T-helper 22 cell (primary cell): ENCODE measurements at regions not wholly inside any gene's neighbourhood (a gene's known extent, or its start where the extent isn't known, plus 50 kb on each side); places are given as distances from the start of the nearest gene placed in this dataset.

Experiments used
- DNase-seq: peaks from one replicate; pipeline ENCODE4 v3.0.0-alpha.2; 2020; ENCODE audit warnings: low read depth

DNA sequence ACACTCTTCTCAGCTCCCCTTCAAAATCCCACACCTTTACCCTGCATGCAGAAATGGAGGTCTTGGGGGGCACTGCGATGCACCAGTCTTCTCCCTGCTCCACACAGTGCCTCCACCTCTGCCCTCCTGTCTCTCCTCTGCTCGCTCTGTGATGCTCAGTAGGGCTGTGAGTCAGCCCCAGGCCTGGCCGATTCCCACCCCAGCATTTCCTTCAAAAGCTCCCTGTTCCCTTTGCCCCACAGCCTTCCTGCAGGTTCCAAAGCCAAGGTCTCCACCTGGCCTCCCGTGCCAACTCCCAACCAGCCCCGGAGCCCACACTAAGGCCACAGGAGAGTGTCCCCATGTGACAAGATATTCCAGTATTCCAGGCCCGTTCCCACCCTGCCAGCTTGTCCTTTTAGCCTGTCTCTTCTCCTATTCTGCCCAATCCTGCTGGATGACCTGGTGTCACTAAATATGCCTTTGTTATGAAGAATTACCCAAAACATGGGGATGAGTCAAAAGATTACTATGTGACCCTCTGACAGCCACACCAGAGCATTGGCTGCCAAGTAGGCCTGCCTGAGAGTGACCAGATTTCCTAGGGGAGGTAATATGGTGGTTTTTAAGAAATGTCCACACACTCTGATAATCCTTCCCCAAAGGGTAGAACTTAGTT is 118.9 kb upstream of the NXT1 start:
- no peak for DNase-seq

DNA sequence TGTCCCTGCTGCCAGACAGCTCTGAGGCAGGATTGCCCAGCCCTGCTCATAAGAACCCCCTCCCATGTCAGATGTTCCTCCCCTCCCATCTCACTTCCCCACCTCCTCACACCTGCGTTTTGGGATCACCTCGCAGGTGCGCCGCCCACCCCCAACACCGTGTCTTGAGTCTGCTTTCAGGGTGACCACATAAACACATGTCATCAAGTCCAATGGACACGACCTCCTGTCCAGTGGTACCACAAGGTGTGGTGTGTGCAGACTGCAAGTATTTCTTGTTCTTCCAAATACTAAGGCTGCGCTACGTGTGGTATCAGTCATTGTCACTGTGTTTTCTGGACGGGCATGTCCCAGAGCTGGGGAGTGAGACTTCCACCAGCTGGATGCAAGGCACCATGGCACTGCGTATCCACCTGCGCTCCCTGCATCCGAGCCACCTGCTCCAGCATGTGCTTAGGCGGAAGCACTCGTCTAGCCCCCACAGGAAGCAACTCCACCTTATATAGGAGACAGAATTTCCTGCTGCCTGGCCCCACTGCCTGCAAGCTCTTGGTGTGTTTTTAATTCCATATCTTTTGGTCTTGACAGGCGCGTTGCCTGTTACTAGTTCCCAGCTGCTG is 119.7 kb upstream of the NXT1 start:
- DNase-seq = no peak

DNA sequence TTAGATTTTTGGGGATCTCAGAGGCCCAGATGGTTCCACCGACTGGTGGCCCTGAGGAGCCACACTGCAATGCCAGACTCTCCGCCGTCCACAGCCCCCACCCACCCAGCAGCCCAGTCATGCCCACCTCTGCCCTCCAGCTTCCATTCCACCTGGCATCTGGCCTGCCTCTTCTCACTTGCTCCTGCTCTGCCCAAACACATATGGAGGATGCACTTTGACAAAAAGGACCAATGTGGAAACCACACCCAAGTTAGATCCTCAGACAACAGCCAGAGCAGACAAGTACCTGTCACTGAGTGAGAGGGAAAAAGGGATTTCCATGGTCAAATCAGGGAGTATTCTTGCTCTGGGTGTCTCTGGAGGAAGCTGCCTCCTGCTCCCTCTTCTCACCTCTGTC is 120.6 kb upstream of the NXT1 start:
- no peak for DNase-seq

- DNase-seq = no peak
Measured at GRCh38 chr20:23228912-23229311, 121.7 kb upstream of the NXT1 start.

GRCh38 chr20:23227976-23228375 is 122.6 kb upstream of the NXT1 start:
- DNase-seq = no peak

DNA sequence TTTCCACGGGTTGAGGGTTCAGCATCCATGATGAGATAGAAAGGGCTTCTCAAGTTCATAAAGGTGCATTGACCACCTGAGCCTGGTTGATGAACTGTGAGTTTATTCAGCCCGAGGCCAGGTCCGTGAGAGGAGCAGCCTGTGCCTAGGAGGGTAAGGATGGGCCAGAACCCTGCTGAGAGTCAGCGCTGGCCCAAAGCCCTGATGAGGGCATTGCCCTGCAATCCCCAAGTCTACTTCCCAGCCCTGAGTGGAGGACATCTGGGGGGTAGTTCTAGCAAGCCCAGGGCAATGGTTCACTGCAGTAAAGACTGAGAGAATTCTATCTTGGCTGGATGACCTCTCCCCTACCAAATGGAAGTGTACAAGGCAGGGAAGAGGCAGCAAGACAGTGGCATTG is 123.3 kb upstream of the NXT1 start:
- DNase-seq = no peak

- no peak for DNase-seq
Measured at GRCh38 chr20:23226612-23227265, 123.9 kb upstream of the NXT1 start.

GRCh38 chr20:23225407-23226060 is 125.1 kb upstream of the NXT1 start:
- DNase-seq = no peak

DNA sequence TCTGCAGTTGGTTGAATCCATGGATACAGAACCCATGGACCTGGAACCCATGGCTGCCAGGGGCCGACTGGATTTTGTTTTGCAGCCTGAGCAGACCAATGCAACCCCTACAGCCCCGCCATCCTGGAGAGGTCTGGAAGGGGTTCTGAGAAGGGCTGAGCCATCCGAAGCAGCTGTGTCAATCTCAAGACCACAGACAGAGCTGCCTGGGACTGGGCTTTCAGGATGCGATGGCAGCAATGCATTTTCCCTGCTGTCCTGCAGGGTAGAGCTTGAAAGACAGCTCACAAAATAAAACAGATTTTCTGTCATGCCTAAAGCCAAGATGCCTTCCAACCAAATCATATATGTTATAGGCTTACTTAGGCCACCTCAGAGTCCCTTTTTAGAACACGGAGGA is 125.8 kb upstream of the NXT1 start:
- no peak for DNase-seq

DNA sequence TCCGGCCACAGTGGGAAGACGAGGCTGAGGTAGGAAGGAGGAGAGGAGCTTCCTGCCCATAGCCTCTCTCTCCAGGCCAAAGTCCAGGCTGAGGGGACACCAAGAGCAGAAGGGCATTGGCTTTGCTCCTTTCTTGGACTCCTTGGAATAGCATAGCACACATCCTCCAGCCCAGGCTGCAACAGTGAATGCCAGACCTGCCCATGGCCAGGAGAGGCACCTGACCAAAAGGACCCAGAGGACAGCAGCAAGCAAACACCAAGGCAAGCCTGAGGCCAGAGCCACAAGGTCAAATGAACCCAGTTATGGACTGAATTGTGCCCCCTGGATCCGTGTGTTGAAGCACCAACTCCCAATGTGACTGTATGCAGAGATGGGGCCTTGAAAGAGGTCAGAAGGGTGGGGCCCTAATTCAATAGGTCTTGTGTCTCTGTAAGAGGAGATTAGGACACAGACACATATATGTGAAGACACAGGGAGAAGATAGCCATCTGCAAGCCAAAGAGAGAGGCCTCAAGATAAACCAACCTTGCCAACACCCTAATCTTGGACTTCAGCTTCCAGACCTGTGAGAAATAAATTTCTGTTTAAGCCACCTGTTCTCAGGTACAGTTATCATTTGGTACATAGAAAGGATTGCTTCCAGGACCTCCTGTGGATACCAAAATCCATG is 126.5 kb upstream of the NXT1 start:
- DNase-seq = no peak

DNA sequence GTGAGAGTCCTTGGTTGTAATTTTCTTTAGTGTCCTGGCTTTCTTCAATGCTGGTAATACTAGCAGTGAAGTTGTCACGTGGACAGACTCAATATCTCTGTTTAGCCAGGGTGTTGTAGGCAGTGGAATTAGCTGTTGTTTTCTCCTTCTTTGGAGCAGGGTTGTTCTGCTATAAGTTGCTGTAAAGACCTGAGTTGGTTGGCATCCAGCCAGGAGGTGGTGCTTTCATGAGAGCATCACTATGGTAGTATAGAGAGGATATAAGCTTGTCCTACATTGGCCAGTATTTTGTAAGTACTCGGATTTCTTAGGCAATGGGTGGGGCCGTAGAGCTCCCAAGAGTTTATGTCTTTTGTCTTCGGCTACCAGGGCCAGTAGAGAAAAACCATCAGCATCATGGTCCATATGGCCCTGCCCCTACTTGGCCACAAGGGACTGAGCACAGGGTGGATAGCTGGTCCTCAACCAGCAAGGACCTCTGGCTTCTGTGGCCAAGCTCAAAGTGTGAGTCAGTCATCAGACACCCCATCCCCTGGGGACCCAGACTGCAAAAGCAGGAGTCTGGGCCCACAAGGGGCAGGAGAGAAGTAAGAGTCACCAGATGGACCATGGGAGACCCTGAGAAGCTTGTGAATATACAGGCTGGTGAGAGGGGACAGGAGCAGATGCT is 127.9 kb upstream of the NXT1 start:
- DNase-seq = no peak

DNA sequence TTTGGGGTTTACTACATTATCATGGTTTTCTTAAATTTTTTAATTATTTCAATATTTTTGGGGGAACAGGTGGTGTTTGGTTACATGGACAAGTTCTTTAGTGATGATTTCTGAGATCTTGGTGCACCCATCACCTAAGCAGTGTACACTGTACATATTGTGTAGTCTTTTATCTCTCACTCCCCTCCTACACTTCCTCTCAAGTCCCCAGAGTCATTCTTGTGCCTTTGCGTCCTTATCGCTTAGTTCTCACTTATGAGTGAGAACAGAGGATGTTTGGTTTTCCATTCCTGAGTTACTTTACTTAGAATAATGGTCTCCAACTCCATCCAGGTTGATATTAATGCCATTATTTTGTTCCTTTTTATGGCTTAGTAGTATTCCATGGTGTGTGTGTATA is 130.9 kb upstream of the CD93 start:
- no peak for DNase-seq

- DNase-seq = no peak
Measured at GRCh38 chr20:23215344-23215995, 129.3 kb upstream of the CD93 start.

DNA sequence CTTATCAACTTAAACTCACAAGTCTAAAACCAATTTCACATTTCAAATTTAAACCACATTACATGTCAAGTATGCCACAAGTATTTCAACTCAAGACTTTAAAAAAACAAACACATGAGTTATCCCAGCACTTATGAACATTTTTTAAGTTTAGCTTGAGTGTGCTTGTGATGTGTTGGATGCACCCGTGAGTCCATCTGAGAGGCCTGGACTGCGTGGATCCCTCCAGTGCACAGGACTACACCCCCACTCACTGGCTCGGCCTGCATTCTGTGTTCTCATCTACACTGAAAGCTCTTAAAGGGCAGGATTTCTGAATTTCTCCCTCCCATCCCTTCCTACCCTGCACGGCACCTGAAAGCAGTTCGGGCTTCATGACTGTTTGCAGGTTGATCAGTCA is 128.8 kb upstream of the CD93 start:
- no peak for DNase-seq

DNA sequence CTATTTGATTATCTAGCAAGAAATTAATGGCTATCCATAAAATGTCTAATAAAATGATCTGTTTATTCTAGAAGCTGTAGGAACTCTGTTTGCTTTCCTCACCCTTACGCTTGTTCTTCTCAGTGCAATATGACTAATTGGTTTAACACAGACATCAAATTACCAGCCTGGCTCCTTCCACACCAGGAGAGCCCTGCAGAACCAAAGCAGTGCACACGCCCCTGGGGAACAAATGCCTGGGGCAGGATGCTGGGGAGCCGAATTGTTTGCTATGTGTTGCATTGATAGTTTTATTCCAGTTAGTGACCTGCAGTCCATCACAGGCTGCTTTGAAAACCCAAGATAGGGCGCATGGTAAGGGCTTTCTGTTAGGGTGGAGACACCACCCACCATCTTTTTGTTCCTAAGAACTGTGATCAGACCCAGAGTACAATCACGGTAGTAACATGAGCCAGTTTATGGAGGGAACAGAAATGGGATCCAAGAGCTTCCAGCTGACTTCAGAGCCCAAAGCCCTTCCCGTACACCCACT is 126.4 kb upstream of the CD93 start:
- DNase-seq = no peak

- no peak for DNase-seq
Measured at GRCh38 chr20:23212011-23212410, 125.9 kb upstream of the CD93 start.

GRCh38 chr20:23211164-23211563 is 125.0 kb upstream of the CD93 start:
- no peak for DNase-seq

DNA sequence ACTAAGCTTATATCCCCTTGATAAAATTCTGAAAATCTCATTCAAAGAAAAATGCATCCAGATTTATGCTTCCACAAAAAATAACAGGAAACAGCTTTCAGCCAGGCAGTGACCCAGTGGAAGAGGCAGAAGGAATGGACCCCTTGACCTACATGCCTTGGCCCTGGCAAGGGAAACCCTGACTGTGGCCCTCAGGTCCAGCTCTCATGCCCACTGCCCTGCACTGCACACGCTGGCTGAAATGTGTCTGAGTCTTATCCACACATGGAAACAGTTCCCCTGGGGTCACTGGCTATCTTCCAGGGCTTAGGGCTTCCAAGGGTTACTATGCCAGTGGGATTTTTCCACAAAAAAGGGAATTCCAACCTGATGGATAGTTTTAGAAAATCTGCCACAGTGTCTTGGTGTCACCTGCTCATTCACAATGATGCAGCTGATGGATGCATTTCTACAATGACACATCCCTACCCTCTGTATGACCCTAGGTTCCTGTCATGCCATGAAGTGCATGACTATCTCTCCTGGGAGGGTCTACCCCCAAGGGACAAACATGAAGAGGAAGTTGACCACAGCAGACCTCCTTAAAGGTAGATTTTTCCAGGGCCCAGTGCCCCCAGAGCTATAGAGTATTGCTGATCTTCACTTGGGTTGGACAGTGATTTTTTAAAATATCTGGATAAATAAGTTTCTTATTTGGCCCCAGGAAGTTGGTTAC is 121.9 kb upstream of the CD93 start:
- no peak for DNase-seq

DNA sequence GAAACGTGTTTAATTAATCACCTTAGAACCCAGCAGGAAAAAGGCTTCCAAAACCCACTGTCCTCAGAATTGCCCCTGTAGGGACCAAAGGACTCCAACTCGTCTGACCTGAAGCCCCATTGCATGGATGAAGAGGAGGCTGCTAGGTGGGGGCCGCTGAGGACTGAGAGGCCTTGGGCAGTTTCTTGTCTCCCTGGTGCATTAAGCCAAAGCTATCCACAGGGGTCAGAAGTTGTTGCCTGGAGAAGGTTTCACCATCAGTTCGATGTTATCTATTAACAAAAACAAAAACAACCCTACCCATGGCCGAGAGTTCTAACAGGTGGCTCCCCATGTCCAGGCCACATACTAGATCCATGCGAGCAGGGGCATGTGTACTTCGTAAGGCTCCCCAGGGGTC is 120.9 kb upstream of the CD93 start:
- no peak for DNase-seq

- no peak for DNase-seq
Measured at GRCh38 chr20:23206061-23206460, 119.9 kb upstream of the CD93 start.

GRCh38 chr20:23205611-23206041 is 119.5 kb upstream of the CD93 start:
- no peak for DNase-seq
